Islet of Langerhans (tissue), 1 donor: ENCODE measurements at regions not wholly inside any gene's neighbourhood (a gene's known extent, or its start where the extent isn't known, plus 50 kb on each side); places are given as distances from the start of the nearest gene placed in this dataset.

ENCODE experiments used
- FAIRE-seq: peaks from one replicate; lab custom pipeline; 2011; peaks lifted over from hg19 to GRCh38; lab: Jason Lieb, UNC

DNA sequence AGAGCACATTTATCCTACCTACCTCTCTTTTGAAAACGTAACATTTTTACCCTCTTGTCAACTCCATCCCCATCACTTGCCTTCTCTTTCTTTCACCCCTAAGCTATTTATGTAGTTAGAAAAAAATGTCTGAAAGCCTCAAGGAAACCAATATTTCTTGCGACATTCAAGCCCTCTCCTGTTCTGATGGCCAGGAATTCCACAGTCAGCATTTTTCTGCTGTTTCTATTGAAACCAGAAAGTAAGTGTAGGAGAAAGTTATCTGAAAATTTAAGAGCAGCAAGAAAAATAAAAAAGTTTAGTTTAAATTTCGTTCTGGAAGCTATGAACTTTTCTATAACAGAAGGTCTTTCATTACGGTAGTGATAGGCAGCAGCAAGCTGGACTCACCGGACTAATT, 247.6 kb upstream of the PBX1 start:
- no peak for FAIRE-seq

DNA sequence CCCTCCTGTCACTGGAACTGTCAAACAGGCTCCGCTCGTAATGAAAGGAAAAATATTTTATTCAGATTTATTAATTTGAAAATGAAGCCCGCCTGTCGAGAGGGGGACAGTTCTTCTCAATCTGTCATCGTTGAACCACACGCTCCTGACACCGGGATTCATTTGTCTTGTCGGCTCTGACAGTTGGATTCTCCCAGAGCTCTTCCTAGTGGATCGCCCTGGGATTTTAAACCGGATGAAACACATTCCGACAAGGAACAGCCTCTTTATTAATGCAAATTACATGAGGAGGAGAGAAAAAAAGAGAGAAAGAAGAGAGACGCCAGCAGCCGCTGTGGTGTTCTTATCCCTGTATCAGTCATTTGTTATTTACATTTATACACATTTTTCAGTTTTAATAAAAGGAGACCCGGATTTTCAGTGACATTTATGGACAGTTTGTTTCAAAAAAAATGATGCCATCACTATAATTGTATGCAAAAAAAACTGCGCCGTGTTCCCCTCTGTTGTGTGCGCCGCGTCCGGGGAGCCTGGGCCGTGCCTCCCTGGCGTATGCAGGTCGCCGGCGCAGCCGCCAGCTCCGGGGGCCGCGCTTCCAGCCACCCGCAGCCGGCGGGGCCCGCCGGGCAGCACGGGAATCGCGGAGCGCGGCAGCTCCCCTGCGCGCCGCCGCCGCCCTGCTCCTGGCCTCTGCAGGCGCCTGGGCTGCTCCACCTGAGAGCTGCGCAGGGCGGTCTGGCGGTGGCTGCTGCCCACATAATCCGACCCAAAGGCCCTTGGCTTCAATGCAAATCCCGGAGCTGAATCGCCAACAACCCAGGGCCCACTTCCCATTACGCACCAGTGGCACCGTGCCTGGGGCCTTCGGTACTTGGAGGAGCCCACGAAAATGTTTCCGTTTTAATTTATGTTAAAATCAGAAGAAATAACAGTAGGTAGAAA, 237.9 kb upstream of the PBX1 start:
- no peak for FAIRE-seq

DNA sequence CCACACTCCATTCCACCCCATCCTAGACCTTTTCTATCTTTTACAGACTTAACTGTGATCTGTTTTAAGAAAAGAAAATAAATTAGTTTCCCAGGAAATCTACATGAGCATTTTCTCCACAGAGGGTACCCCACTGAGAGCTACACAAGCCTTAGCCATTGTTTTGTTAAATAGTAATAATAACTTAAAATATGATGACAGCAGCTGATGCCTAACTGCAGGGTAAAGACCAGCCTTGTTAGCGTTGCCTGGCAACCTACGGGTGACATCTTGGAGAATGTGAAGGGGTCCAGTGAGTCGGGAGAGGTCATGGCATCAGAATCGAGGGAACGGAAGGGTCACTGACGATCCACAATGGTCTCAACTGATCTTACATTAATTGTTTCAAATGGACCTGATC, 233.2 kb upstream of the PBX1 start:
- FAIRE-seq = no peak

DNA sequence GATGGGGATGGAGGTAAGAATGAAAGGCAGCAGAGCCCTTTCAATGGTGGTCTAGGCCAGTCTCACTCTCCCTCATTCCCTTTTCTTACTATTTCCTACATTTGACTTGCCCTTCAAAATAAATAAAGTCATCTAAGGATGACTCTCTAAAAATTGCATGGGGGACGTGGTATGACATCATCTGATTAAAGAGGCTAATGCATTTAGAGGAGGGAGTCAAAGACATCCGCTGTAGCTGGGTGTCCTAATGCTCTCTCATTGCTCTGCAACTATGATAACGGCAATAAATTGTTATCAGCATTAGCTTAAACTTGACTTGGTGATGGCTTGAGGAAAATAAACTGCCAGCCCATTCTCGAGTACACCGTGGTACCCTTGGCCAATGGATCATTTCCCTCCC, 225.6 kb upstream of the PBX1 start:
- no peak for FAIRE-seq

DNA sequence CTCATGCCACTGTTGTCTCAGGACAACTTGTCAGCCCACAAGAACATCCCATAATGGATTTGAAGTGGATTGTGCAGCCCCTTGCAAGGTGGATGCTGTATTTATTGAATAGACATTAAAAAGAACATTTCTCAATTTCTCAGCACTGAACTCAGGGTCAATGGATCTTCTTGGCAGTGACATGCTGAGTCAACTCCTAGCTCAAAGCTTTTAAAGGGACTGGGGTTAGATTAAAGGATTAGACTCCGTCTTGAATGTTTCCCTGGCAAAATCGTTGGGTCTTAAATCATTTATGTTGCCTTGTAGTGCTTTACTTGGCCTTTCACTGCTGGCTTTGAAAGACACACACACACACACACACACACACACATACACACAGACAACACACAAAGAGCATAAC, 221.6 kb upstream of the PBX1 start:
- FAIRE-seq = no peak

DNA sequence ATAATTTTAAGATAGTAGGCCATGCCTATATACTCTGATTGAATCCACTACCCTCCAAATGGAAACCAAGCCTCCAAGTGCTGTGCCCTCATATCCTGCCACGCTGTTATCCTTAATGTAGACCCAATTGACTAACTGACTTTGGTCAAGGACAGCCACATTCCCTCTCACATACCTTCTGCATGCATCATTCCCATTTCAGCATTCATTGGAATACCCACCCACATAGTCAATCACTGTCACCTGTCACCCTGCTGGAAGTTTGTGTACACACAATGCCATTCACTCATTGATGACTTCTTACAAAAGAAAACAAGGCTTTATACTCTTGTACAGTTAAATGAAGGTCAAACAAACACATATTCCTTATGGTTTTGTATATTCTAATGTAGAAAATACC, 221.1 kb upstream of the PBX1 start:
- no peak for FAIRE-seq

DNA sequence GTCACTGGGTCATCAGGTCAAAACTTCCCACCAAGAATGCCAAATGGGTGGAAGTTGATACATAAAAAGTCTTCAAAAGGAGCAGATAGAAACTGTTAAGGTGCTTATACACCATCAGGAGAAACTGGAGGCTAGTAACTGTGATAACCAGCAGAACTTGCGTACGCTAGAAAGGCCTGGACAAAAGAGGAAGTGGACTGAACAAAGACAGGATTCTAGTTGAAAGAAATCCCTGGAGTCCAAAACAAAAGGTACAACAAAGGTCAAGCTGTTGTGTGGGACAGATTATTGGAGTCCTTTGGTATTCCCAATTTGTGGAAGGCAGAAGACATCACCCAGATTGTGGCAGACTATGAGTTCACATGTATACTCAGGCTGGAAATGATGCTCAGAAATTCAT, 215.8 kb upstream of the PBX1 start:
- FAIRE-seq = no peak

DNA sequence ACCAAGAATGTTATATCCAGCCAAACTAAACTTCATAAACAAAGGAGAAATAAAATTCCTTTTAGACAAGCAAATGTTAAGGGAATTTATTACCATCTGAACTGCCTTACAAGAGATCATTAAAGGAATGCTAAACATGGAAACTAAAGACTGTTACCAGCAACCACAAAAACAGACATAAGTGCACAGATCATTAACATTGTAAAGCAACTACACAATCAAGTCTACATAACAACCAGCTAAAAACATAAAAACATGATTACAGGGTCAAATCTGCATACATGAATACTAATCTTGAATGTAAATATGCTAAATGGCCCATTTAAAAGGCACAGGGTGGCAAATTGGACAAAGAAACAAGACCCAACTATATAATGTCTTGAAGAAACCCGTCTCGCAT, 211.0 kb upstream of the PBX1 start:
- no peak for FAIRE-seq

DNA sequence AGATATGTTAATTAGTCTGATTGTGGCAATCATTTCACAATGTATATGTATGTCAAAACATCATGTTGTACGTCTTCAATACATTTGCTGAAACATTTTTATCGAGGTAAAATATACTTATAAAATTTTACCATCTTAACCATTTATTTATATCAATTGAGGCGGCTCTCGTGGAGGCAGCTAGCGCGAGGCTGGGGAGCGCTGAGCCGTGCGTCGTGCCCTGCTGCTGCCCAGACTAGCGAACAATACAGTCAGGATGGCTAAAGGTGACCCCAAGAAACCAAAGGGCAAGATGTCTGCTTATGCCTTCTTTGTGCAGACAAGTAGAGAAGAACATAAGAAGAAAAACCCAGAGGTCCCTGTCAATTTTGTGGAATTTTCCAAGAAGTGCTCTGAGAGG, 202.5 kb upstream of the PBX1 start:
- FAIRE-seq = no peak

DNA sequence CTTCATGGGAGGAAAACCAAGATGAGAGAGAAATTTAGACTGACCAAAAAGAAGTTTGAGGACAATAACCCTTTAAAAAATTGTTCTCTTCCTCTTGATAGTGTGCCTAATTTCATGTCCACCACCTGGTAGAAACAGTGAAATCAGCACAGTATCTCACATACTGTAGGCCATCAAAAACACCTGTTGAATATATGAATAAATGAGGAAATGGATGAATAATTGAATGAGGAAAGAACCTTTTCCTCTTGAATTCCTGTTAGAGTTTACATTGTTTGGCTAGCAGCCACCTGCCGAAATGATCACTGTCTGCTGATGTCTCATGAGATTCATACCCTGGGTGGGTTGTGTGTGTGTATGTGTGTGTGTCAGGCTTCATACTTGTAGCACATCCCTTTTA, 198.7 kb upstream of the PBX1 start:
- no peak for FAIRE-seq

DNA sequence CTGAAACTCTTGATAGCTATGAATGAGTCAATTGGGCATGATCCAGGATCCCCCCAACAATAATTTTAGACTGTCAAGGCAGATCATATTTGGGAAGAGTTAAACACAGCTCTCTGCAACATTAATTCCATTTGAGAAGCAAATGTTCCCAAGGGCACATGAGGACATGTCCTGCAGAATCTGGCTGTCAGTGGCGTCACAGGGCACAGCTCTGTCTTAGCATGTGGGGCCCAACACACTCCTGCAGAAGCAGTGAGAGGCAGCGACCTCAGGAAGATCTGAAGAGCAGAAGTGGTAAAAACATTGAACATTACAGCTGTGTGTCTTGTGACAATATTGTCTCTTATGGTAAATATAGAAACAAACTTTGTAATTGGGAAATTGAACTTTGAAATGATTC, 197.1 kb upstream of the PBX1 start:
- no peak for FAIRE-seq

DNA sequence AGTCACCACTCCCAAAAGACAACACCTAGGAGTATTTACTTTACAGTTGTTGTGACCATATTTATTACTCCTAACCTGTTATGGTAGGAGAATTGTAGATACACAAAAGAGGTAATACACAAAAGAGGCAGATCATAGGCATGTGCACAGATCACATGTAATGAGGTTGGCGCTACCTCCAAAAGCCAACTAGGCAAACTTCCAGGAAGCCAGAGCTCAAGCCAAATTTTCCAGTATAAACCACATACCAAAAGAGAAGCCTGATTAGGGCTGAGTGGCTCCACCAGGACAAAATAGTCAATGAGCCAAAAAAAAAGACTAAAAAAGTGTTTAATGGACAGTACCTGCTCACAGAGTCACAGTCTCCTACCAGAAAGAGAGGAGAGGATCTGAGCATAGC, 195.0 kb upstream of the PBX1 start:
- no peak for FAIRE-seq

DNA sequence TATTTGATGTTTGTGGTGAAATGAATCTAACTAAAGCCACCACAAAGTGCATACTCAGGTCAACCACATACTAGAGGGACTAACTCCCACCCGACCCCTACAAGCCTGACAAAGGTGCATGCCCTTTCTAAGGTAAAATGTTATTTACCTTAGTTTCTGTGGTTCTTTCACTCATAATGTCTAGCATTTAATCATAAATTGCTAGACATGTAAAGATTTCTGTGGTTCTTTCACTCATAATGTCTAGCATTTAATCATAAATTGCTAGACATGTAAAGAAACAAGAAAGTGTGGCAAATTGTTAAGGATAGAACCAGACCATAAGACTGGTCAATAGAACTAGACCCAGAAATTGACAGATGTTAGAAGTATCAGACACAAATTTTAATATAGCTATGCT, 193.0 kb upstream of the PBX1 start:
- no peak for FAIRE-seq

DNA sequence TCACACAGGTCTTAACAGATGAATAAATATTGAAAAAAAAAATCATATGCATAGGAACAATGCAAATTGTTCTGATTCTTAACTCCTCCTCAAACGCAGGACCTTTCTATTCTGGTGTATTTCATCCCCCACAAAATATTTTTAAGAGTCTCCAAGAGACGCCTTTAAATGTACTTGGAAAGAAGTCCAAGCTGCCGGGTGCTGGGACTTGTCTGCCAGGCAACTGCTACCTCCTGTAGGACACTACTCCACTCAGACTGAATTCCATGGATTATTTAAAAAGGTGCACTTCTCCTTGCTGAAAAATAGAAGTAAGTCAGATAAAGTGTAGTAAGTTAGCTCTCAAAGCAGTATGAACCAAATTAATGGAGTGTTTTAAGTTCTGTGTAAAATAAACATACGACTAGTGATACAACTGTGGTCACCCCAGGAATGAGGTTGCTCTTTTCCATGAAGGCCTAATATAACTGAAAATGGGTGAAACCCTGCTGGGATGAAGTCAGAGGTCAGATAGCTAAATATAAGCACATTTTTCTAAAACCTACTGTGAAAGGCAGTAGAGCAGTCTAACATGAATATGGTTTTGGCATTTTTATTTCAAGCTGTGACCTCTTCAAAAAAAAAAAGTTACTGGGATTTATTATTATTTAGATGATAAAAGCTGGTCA, 189.2 kb upstream of the PBX1 start:
- no peak for FAIRE-seq

DNA sequence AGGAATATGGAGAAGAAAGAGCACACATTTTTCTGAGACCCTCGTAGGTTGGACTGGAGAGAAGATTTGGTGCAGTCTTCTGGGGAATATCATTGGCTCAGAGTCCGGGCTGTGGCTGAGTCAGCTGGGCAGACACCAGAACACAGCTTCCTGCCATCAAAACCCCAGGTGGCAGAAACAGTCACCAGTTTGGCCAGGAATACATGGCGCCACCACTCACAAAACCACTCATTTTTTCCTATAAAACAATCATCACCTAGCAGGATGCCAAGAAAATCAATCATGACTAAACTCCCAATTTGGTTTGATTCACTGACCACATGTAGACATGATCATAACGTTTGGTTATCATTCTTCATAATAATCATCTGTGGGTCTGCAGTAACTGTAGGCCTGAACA, 178.1 kb upstream of the PBX1 start:
- peak; percentile 43 for FAIRE-seq

DNA sequence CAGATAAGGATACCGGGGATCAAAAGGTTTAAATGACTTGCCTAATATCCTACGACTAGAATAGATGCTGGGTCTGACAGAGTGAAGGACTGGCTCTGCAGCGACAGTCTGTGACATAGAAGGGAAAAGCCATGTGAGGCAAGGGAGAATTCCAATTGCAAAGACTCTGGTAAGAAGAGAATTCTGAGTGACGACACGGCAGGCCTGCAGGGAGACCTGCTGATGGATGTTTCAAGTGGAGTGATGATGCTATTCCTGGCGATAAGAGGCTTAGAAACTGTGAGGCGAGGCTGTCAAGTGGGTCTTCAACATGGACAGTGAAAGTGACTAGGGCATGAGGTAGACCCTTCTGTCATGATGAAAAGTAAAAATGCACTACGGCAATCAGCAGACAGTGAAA, 176.6 kb upstream of the PBX1 start:
- FAIRE-seq = no peak

DNA sequence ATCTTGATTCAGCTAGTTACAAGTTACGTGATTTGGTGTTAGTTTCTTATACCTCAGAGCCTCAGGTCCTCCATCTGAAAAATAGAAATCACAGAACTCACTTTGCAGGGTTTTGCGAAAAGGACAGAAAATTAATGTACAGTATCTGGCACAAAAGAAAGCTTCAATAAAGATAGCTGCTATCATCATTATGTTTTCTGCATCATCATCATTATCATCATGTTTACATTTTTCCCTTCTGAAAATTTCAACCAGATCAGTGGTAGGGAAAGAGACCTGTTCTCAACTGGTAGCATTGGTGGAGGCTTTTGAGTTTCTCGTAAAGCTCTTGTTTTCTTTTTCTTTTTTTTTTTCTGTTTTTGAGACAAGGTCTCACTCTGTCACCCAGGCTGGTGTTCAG, 174.7 kb upstream of the PBX1 start:
- FAIRE-seq = no peak

DNA sequence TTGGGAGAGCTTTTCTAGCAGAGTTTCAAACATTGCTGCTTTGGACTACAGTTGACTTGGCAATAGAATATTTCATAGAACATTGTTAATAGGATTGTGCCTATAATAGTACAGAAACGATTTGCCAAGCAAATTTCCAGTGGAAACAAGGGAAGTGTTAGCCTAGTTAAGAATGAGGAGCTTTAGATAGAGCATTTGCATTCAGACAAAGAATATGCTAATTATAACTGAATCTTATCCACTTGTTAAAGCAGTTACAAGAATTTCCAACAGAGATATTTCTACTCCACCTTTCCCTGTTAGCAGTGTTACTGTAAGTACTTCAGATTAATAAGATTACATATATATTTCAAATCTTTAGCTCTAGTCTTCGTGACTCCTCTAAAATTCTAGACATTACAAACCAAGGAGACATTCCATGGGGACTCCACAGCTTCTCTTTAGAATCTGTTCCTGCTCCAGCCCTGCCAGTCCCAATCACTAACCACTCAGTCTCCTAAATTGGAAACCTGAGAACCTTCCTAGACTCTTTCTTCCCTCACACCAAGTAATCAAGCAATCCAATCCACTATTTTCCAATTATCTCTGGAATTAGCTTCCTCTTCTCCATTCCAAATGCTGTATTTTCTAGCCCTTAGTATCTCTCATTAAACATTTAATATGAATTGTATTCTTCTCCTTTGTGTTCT, 141.8 kb upstream of the PBX1 start:
- no peak for FAIRE-seq

DNA sequence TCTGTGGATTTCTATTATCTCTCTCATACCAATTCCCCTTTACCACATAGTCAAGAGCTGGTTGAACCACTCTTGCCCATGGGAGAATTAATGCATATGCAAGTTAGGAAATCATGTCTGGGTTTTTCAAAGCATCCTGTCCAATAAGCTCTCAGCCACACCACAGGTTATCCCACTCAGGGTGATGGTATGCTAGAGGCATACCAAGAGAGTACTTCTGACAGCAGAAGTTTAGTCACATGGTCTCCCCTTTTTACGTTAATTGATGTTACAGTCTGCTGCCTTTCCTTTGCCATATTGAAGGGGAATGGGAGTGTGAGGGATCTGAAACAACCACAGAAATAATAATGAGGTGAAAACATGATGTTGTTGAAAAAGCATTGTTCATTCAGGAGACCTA, 135.8 kb upstream of the PBX1 start:
- FAIRE-seq = no peak

DNA sequence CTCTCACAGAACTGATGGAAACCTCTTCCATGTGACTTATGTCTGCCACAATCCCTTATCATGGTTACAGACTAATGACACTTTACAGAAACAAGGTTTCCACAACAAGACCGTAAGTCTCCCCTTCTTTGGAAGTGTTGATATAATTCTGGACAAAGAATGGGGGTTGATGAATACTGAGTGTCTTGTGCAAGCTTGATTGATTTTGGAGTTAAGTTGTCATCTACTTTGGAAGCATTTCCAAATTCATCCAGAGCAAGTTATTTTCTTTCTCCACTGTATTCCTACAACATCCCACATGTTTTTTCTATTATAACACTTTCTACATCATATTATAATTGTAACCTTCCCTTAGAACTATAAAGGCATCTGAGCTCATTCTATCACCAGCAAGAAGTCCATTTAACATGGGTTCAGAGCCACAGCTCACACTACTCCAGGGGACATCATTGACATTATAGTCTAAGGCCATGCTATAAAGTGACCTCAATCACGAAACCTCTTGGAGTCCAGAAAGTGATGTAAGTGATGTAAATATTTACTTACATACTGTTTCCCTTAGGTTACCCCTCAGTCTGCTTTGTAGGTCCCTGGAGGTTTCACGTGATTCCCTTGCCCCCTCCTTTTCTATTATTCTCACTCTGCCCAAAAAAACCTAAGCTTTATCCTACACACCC, 125.7 kb upstream of the PBX1 start:
- FAIRE-seq = no peak

DNA sequence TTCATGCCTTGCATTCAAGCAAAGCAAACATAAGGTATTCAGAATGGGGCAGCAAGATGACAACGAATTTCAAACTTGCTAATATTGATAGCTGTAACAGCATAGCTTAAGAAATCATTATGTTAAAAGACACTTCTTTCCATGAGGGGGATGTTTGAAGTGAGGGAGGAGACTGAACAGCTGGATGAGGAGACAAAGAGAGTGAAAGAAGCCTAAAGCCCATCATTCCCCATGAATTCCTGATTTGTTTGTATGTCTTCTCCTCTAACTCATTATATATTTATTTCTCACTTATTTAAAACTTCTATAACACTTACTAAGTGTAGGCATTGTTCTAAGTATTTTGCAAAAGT, 125.2 kb upstream of the PBX1 start:
- no peak for FAIRE-seq

DNA sequence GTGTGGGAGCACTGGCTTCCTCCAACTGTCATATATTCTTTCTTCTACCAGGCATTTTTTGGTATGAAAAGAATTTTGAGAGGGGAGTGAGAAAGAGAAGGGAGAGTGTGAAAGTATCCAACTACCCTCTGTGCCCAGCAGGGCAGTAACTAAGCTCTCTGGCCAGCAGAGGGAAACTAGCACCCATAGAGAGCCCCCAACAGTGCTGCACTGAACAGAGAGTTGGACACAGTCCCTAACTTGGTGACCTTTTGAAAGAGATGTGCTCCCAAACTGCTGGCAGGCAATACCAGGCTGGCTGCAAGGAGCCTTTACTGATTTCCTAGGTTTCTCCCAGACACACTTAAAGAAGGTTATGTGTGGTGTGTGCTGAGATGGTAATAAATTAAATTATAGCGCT, 118.8 kb upstream of the PBX1 start:
- no peak for FAIRE-seq

DNA sequence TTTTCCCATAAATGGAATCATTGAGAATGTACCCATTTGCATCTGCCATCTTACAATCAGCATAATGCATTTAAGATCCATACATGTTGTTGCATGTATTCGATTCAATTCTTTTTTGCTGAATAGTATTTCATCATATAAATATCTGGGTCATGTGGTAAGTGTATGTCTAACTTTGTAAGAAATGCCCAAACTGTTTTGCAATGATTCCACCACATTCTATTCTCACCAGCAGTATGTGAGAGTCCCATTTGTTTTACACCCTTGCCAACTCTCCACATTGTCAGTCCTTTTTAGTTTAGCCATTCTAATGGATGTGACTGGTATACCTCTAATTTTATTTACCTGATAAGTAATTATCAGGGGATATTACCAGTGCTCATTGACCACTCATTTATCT, 115.8 kb upstream of the PBX1 start:
- no peak for FAIRE-seq
